ENCODE measurements at regions not wholly inside any gene's neighbourhood (a gene's known extent, or its start where the extent isn't known, plus 50 kb on each side); places are given as distances from the start of the nearest gene placed in this dataset.

GRCh38 chrX:87896057-87896456 is 378.5 kb downstream of the KLHL4 start:
- no peak for TF ChIP-seq CTCF (IDR thresholded peaks at IDR 0.05)
- no peak for TF ChIP-seq POLR2AphosphoS5 (IDR thresholded peaks at IDR 0.05; ENCODE audit: low read depth, low read length)

Data from Panc1 (cell line).